CD14-positive monocyte (primary cell): ENCODE measurements at regions not wholly inside any gene's neighbourhood (a gene's known extent, or its start where the extent isn't known, plus 50 kb on each side); places are given as distances from the start of the nearest gene placed in this dataset.

Experiments used
- DNase-seq, 3 donors: peaks; one replicate each; pipeline ENCODE4 v3.0.0-alpha.2; 2011 to 2022
- H2AFZ ChIP-seq: 2 replicates; pipeline ENCODE4 v1.6.0; 2012; ENCODE audit warnings: mild to moderate bottlenecking, low read depth, low read length, inconsistent platforms; ENCODE audit not compliant: insufficient read depth, poor library complexity, severe bottlenecking
- H3K27ac ChIP-seq, 2 donors: 1 replicate in 1 of 2; 2 replicates in 1 of 2; pipeline ENCODE4 v1.5.1; 2012 to 2013; ENCODE audit warnings: low read length in 2 of 2, control low read depth in 1 of 2, inconsistent platforms in 1 of 2, low read depth in 1 of 2, mild to moderate bottlenecking in 1 of 2
- H3K27me3 ChIP-seq, 2 donors: one replicate each; pipeline versions ENCODE4 v1.6.0 to v1.6.1; 2011 to 2013; ENCODE audit warnings: low read length in 2 of 2; ENCODE audit not compliant: control insufficient read depth in 2 of 2, insufficient read depth in 2 of 2
- H3K36me3 ChIP-seq, 2 donors: replicated peaks in 1 of 2; 1 replicate in 1 of 2; 2 replicates in 1 of 2; pipeline versions ENCODE4 v1.5.1 to v1.6.1; 2012 to 2013; ENCODE audit warnings: low read length in 2 of 2, control low read depth in 1 of 2, inconsistent platforms in 1 of 2, mild to moderate bottlenecking in 1 of 2; ENCODE audit not compliant: insufficient read depth in 2 of 2, control insufficient read depth in 1 of 2
- H3K4me1 ChIP-seq, 2 donors: 1 replicate in 1 of 2; 2 replicates in 1 of 2; pipeline versions ENCODE4 v1.5.1 to v1.6.1; 2012 to 2013; ENCODE audit warnings: low read length in 2 of 2, control low read depth in 1 of 2, inconsistent platforms in 1 of 2, mild to moderate bottlenecking in 1 of 2, moderate library complexity in 1 of 2; ENCODE audit not compliant: insufficient read depth in 2 of 2, control insufficient read depth in 1 of 2
- H3K4me2 ChIP-seq: replicated peaks from 2 replicates; pipeline ENCODE3; 2012; ENCODE audit warnings: low read length, moderate library complexity, mild to moderate bottlenecking; ENCODE audit not compliant: poor library complexity, severe bottlenecking; ENCODE audit errors: extremely low read depth
- H3K4me3 ChIP-seq, 3 experiments: fragments of 200-600 bp in 1 of 3; sonication (generic) in 1 of 3; replicated peaks in 1 of 3; 1 replicate in 2 of 3; 2 replicates in 1 of 3; pipeline ENCODE4 v1.5.1; 2011 to 2013; ENCODE audit warnings: low read length in 3 of 3, mild to moderate bottlenecking in 3 of 3, control low read depth in 2 of 3, low read depth in 2 of 3, inconsistent platforms in 1 of 3, moderate library complexity in 1 of 3
- H3K79me2 ChIP-seq: 2 replicates; pipeline ENCODE4 v1.6.0; 2012; ENCODE audit warnings: mild to moderate bottlenecking, control low read depth, inconsistent platforms, low read length, moderate library complexity; ENCODE audit not compliant: insufficient read depth
- H3K9ac ChIP-seq: 2 replicates; pipeline ENCODE4 v1.6.0; 2017; ENCODE audit warnings: low read length, mild to moderate bottlenecking; ENCODE audit not compliant: insufficient read depth, poor library complexity, severe bottlenecking
- H3K9me3 ChIP-seq, 2 donors: replicated peaks in 1 of 2; 1 replicate in 1 of 2; 2 replicates in 1 of 2; pipeline versions ENCODE4 v1.5.1 to v1.6.1; 2012 to 2013; ENCODE audit warnings: low read length in 2 of 2, control low read depth in 1 of 2; ENCODE audit not compliant: control insufficient read depth in 1 of 2, insufficient read depth in 1 of 2
- H4K20me1 ChIP-seq: 2 replicates; pipeline ENCODE4 v1.6.0; 2012; ENCODE audit warnings: mild to moderate bottlenecking, low read length, control low read depth, moderate library complexity; ENCODE audit not compliant: insufficient read depth
- H3K27ac Mint-ChIP-seq, 7 donors: one replicate each; pipeline ENCODE4 v1.8.0; 2020; ENCODE audit warnings: mild to moderate bottlenecking in 7 of 7, mixed read lengths in 7 of 7, moderate library complexity in 6 of 7, inconsistent platforms in 2 of 7
- H3K27me3 Mint-ChIP-seq, 3 donors: one replicate each; pipeline ENCODE4 v1.8.0; 2021 to 2022; ENCODE audit warnings: low read depth in 3 of 3, mild to moderate bottlenecking in 3 of 3, mixed read lengths in 3 of 3, moderate library complexity in 3 of 3, inconsistent platforms in 1 of 3
- H3K36me3 Mint-ChIP-seq, 2 donors: one replicate each; pipeline ENCODE4 v1.8.0; 2020; ENCODE audit warnings: mixed read lengths in 2 of 2, inconsistent platforms in 1 of 2, mild to moderate bottlenecking in 1 of 2
- H3K4me1 Mint-ChIP-seq: one replicate; pipeline ENCODE4 v1.8.0; 2020; ENCODE audit warnings: mild to moderate bottlenecking, mixed read lengths
- H3K4me3 Mint-ChIP-seq, 2 donors: one replicate each; pipeline ENCODE4 v1.8.0; 2020; ENCODE audit warnings: mild to moderate bottlenecking in 2 of 2, mixed read lengths in 2 of 2, moderate library complexity in 1 of 2
- H3K9me3 Mint-ChIP-seq, 7 donors: one replicate each; pipeline ENCODE4 v1.8.0; 2020 to 2022; ENCODE audit warnings: mixed read lengths in 7 of 7, mild to moderate bottlenecking in 6 of 7, moderate library complexity in 6 of 7, inconsistent platforms in 2 of 7
- WGBS: methylation state at CpG from one replicate; pipeline ENCODE4 v1.1.5; 2013; ENCODE audit warnings: missing lambda C conversion rate; ENCODE audit not compliant: insufficient coverage; 5-methylcytosine and 5-hydroxymethylcytosine counted together
- intact Hi-C, 2 donors: fragments of 100-400 bp; cut with micrococcal nuclease; formaldehyde crosslinking; loops; one replicate each; pipeline versions ENCODE4 v1.15.0 to v1.15.1; 2023
- TF ChIP-seq, protein P1 (sequence below): fragments of 200-600 bp; IDR thresholded peaks from one replicate; pipeline ENCODE4 v1.8.0; 2022; ENCODE audit warnings: antibody characterized with exemption, mild to moderate bottlenecking

DNA sequence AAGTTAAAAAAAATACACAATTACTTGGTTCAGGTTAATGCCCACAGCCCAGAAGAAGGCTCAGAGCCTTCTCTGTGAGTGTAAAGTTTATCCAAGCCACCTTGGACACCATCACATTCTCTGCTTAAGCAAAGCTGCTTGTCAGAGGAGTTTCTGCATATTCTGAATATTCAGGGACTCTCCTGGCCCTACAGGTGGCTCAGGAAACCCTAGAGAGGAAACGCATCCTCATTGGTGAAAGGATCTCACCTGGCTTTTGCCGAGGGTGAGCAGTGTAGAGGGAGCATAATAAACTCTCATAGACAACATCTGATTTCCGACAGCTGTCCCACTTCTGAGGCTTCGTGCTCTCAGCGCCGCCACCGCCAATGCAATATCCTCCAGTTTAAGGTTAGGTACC, 239.9 kb upstream of the TSHZ3 start:
- Histone ChIP-seq H3K27ac (no peak overlapping the region), H3K9ac (no peak overlapping the region), H4K20me1 (no peaks in the 10 kb centered on the region), H2AFZ (no peak overlapping the region), H3K4me1 (no peaks in the 10 kb centered on the region), H3K27me3 (no peaks in the 10 kb centered on the region), H3K9me3 (no peaks in the 10 kb centered on the region), H3K4me3 (no peak overlapping the region), H3K4me2 (no peak overlapping the region), H3K79me2 (no peaks in the 10 kb centered on the region), H3K36me3 (no peaks in the 10 kb centered on the region)
- intact Hi-C loops, result no loop called here
- Mint-ChIP-seq H3K4me3 (no peak overlapping the region), H3K27ac (no peak overlapping the region), H3K9me3 (peaks cover 0 to 3% (median 0%) of the 10 kb centered on the region in 7 donors), H3K27me3 (peaks cover 2 to 3% (median 3%) of the 10 kb centered on the region in 3 donors), H3K4me1 (no peaks in the 10 kb centered on the region), H3K36me3 (no peaks in the 10 kb centered on the region)
- DNase-seq, result no peak
- 96% methylated on average over 4 of the region's 7 CpGs for whole genome bisulfite sequencing
- TF ChIP-seq, protein P1, sequence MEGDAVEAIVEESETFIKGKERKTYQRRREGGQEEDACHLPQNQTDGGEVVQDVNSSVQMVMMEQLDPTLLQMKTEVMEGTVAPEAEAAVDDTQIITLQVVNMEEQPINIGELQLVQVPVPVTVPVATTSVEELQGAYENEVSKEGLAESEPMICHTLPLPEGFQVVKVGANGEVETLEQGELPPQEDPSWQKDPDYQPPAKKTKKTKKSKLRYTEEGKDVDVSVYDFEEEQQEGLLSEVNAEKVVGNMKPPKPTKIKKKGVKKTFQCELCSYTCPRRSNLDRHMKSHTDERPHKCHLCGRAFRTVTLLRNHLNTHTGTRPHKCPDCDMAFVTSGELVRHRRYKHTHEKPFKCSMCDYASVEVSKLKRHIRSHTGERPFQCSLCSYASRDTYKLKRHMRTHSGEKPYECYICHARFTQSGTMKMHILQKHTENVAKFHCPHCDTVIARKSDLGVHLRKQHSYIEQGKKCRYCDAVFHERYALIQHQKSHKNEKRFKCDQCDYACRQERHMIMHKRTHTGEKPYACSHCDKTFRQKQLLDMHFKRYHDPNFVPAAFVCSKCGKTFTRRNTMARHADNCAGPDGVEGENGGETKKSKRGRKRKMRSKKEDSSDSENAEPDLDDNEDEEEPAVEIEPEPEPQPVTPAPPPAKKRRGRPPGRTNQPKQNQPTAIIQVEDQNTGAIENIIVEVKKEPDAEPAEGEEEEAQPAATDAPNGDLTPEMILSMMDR, result no peak

DNA sequence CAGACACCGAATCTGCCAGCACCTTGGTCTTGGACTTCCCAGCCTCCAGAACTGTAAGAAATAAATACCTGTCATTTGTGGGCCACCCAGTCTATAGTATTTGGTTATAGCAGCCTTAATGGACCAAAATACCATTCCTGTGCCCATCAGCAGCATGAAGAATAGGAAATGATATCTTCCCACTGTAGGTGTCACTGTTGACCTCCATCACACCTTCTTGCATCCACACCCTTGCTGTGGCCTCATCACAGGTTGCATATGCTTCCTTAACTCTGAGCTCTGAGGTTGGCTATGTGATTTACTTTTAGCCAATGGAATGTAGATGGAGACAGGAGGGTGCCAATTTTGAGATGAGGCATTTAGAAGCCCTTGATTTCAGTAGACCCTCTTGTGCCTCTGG, 242.0 kb upstream of the TSHZ3 start:
- no peak overlapping the region for H3K9ac ChIP-seq
- no peaks in the 10 kb centered on the region for H3K27me3 ChIP-seq

More for the DNA sequence above, 242.0 kb upstream of the TSHZ3 start:
- Mint-ChIP-seq H3K36me3 (no peaks in the 10 kb centered on the region), H3K27me3 (peaks cover 2 to 4% (median 4%) of the 10 kb centered on the region in 3 donors), H3K4me3 (no peak overlapping the region), H3K27ac (no peak overlapping the region), H3K4me1 (no peaks in the 10 kb centered on the region), H3K9me3 (peaks cover 0 to 3% (median 0%) of the 10 kb centered on the region in 7 donors)
- whole genome bisulfite sequencing, result 100% methylated on average over 1 of the region's 1 CpG
- no peaks in the 10 kb centered on the region for H4K20me1 ChIP-seq
- H3K36me3 ChIP-seq, result no peaks in the 10 kb centered on the region
- no peaks in the 10 kb centered on the region for H3K79me2 ChIP-seq
- intact Hi-C loops, result no loop called here
- H3K27ac ChIP-seq, result no peak overlapping the region
- no peak overlapping the region for H3K4me2 ChIP-seq
- no peak overlapping the region for H3K4me3 ChIP-seq
- TF ChIP-seq, protein P1, result no peak
- no peaks in the 10 kb centered on the region for H3K9me3 ChIP-seq
- H2AFZ ChIP-seq, result no peak overlapping the region
- no peaks in the 10 kb centered on the region for H3K4me1 ChIP-seq
- DNase-seq, result no peak
